ENCODE measurements at regions not wholly inside any gene's neighbourhood (a gene's known extent, or its start where the extent isn't known, plus 50 kb on each side); places are given as distances from the start of the nearest gene placed in this dataset.

- Histone ChIP-seq H3K9ac (no peak overlapping the region), H3K9me3 (ENCODE audit: control insufficient read depth, low read length) (no peaks in the 10 kb centered on the region), H3K79me2 (no peaks in the 10 kb centered on the region), H2AFZ (no peak overlapping the region), H3K27ac (no peak overlapping the region), H3K27me3 (ENCODE audit: control insufficient read depth, insufficient read depth, low read length) (no peaks in the 10 kb centered on the region), H3K4me3 (ENCODE audit: low read depth, low read length) (no peak overlapping the region), H3K36me3 (ENCODE audit: control insufficient read depth, insufficient read depth, low read length) (no peaks in the 10 kb centered on the region), H3K4me2 (ENCODE audit: low read length) (no peak overlapping the region), H3K4me1 (no peaks in the 10 kb centered on the region)
- no peak for TF ChIP-seq CTCF (IDR thresholded peaks at IDR 0.05)
Measured at GRCh38 chr3:106007512-106007911, 138.7 kb upstream of the CBLB start.

- Histone ChIP-seq H3K79me2 (no peaks in the 10 kb centered on the region), H3K9ac (no peak overlapping the region), H3K4me3 (ENCODE audit: low read depth, low read length) (no peak overlapping the region), H3K4me2 (ENCODE audit: low read length) (no peak overlapping the region), H3K9me3 (ENCODE audit: control insufficient read depth, low read length) (no peaks in the 10 kb centered on the region), H3K27ac (no peak overlapping the region), H3K27me3 (ENCODE audit: control insufficient read depth, insufficient read depth, low read length) (no peaks in the 10 kb centered on the region), H2AFZ (no peak overlapping the region), H3K36me3 (ENCODE audit: control insufficient read depth, insufficient read depth, low read length) (no peaks in the 10 kb centered on the region), H3K4me1 (no peaks in the 10 kb centered on the region)
- TF ChIP-seq CTCF (IDR thresholded peaks at IDR 0.05), result no peak
Measured at GRCh38 chr3:106008766-106009165, 140.0 kb upstream of the CBLB start.

GRCh38 chr3:106010829-106011228, 142.0 kb upstream of the CBLB start:
- H3K9ac ChIP-seq, result no peak overlapping the region
- TF ChIP-seq CTCF (IDR thresholded peaks at IDR 0.05), result no peak
- H3K27me3 ChIP-seq (ENCODE audit: control insufficient read depth, insufficient read depth, low read length), result no peaks in the 10 kb centered on the region
- H3K27ac ChIP-seq, result no peak overlapping the region
- no peaks in the 10 kb centered on the region for H3K36me3 ChIP-seq (ENCODE audit: control insufficient read depth, insufficient read depth, low read length)
- H3K9me3 ChIP-seq (ENCODE audit: control insufficient read depth, low read length), result no peaks in the 10 kb centered on the region
- H3K4me3 ChIP-seq (ENCODE audit: low read depth, low read length), result no peak overlapping the region
- no peak overlapping the region for H2AFZ ChIP-seq
- no peak overlapping the region for H3K4me2 ChIP-seq (ENCODE audit: low read length)
- no peaks in the 10 kb centered on the region for H3K79me2 ChIP-seq
- no peaks in the 10 kb centered on the region for H3K4me1 ChIP-seq

GRCh38 chr3:106013971-106014370, 145.2 kb upstream of the CBLB start:
- no peaks in the 10 kb centered on the region for H3K4me1 ChIP-seq
- no peak overlapping the region for H3K9ac ChIP-seq
- TF ChIP-seq CTCF (IDR thresholded peaks at IDR 0.05), result no peak
- H3K9me3 ChIP-seq (ENCODE audit: control insufficient read depth, low read length), result no peaks in the 10 kb centered on the region
- no peaks in the 10 kb centered on the region for H3K79me2 ChIP-seq
- H3K36me3 ChIP-seq (ENCODE audit: control insufficient read depth, insufficient read depth, low read length), result no peaks in the 10 kb centered on the region
- H2AFZ ChIP-seq, result no peak overlapping the region
- no peaks in the 10 kb centered on the region for H3K27me3 ChIP-seq (ENCODE audit: control insufficient read depth, insufficient read depth, low read length)
- no peak overlapping the region for H3K4me3 ChIP-seq (ENCODE audit: low read depth, low read length)
- H3K4me2 ChIP-seq (ENCODE audit: low read length), result no peak overlapping the region
- H3K27ac ChIP-seq, result no peak overlapping the region

GRCh38 chr3:106014518-106014917, 145.7 kb upstream of the CBLB start:
- Histone ChIP-seq H3K4me3 (ENCODE audit: low read depth, low read length) (no peak overlapping the region), H3K4me1 (no peaks in the 10 kb centered on the region), H3K27ac (no peak overlapping the region), H3K36me3 (ENCODE audit: control insufficient read depth, insufficient read depth, low read length) (no peaks in the 10 kb centered on the region), H3K27me3 (ENCODE audit: control insufficient read depth, insufficient read depth, low read length) (no peaks in the 10 kb centered on the region), H3K4me2 (ENCODE audit: low read length) (no peak overlapping the region), H3K9ac (no peak overlapping the region), H3K9me3 (ENCODE audit: control insufficient read depth, low read length) (no peaks in the 10 kb centered on the region), H3K79me2 (no peaks in the 10 kb centered on the region), H2AFZ (no peak overlapping the region)
- no peak for TF ChIP-seq CTCF (IDR thresholded peaks at IDR 0.05)

Measured in parathyroid adenoma (tissue), 2 donors.